Heart left ventricle (tissue), 13 donors: ENCODE measurements at regions not wholly inside any gene's neighbourhood (a gene's known extent, or its start where the extent isn't known, plus 50 kb on each side); places are given as distances from the start of the nearest gene placed in this dataset.

Experiments used
- POLR2A ChIP-seq, 2 donors: fragments of 450-650 bp; IDR thresholded peaks; one replicate each; pipeline ENCODE4 v1.6.1; 2017; ENCODE audit warnings: antibody characterized with exemption in 2 of 2, mild to moderate bottlenecking in 2 of 2, moderate library complexity in 2 of 2
- TF ChIP-seq, protein P1 (sequence below), 12 donors: fragments of 200-600 bp; sonication (generic) in 4 of 12; IDR thresholded peaks; one replicate each; pipeline versions ENCODE4 v1.5.0 to v1.8.0; 2018 to 2022; ENCODE audit warnings: antibody characterized with exemption in 12 of 12, mild to moderate bottlenecking in 5 of 12
- donor health status: ischemic (EF 13 %, LVEDD 7.1; RV severe dilation, severe dysfunction).
- donor health status: DM: no; HTN: yes; CAD: no.
- donor health status: DM: no; HTN: no; CAD: no.
- donor health status: ischemic (EF 25% LVEDD 6.9; RV normal size, moderate dysfunction).
- donor health status: ischemic (EF 25% LVEDD 5.7; RV mildly dilated, moderate dysfunction).
- donor health status: ischemic (EF 35%, LVEDD 5.7; RV mildly dilated, moderate dysfunction).
- donor health status: nonischemic (EF 11% LVEDD 7.7; RV severe dilation, severe dysfunction).
- donor health status: DM: yes; HTN: yes; CAD: no.
- donor health status: PGD.
- donor health status: ischemic (EF 29% LVEDD 5.4; RV normal size, mild dysfunction).
- donor health status: nonischemic (EF 23%, LVEDD 6.1; RV moderate dilation, normal function).

DNA sequence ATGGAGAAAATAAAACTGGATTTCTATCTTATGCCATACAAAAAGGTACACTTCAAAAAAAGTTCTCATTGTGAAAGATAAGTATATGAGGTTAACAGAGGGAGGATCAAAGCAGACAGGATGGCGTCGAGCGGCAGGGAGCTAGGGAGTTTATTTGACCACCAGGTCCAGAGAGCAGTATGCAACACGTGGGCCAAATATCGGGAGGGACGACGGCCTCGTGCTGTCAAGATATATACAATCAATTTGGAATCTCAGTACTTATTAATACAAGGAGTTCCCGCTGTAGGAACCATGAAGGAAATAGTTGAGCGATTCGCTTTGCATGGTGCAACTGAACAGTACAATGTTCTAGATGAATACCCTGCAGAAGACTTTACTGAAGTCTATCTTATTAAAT lies 1069.4 kb upstream of the INTU start:
- TF ChIP-seq, protein P1, sequence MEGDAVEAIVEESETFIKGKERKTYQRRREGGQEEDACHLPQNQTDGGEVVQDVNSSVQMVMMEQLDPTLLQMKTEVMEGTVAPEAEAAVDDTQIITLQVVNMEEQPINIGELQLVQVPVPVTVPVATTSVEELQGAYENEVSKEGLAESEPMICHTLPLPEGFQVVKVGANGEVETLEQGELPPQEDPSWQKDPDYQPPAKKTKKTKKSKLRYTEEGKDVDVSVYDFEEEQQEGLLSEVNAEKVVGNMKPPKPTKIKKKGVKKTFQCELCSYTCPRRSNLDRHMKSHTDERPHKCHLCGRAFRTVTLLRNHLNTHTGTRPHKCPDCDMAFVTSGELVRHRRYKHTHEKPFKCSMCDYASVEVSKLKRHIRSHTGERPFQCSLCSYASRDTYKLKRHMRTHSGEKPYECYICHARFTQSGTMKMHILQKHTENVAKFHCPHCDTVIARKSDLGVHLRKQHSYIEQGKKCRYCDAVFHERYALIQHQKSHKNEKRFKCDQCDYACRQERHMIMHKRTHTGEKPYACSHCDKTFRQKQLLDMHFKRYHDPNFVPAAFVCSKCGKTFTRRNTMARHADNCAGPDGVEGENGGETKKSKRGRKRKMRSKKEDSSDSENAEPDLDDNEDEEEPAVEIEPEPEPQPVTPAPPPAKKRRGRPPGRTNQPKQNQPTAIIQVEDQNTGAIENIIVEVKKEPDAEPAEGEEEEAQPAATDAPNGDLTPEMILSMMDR (IDR thresholded peaks at IDR 0.05), result no peak
- no peak for TF ChIP-seq POLR2A (IDR thresholded peaks at IDR 0.05)
